HG02642 (cell line): ENCODE measurements at regions not wholly inside any gene's neighbourhood (a gene's known extent, or its start where the extent isn't known, plus 50 kb on each side); places are given as distances from the start of the nearest gene placed in this dataset.

Source experiments
- ATAC-seq: cut with Tn5 transposase; IDR thresholded peaks from one replicate; pipeline ENCODE4 v1.9.1; 2021; ENCODE audit warnings: mild to moderate bottlenecking; ENCODE audit not compliant: unreplicated experiment, poor library complexity

DNA sequence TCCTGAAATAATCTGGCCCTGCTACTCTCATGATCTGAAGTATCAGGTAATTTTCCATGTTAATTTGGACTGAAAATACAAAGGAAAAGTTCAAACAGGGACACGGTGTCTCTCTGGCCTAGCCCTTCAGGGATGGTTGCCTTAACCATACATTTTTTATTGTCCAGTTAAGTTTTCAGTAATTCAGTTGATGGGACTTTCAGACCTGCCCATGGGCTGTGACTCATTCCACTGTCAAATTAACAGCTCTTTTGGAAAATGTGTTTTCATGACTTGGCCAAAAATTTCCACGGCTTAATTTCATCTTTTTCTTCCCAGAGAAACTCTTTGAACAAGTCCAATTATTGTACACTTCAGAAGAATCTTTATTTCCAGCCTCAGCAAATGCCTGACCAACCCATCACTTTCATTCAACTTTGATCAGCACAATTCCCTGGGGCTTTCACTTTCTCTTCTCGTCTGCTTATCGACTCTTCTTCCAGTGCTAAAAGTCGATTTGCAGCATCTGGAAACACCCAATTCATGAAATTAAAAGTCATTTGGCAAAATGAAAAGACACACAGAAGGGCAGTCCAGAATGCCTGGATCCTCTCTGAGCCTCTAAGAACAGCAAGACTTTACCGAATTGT lies 293.9 kb downstream of the RAB28 start:
- ATAC-seq, result no peak

DNA sequence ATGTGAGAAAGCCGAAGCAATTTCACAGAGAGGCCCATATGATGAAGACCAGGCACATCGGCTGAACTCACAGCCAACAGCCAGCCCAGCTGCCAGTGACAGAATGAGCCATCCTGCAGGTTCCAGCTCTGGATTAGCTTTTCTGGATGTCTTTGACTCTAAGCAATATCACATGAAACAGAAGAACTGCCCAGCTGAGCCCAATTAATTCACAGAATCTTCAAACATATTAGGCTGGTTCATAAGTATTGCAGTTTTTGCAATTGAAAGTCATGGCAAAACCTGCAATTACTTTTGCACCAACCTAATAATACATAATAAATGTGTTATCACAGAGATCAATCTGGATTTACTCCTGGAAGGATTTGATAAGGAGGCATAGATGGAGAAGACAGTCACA lies 299.9 kb downstream of the RAB28 start:
- no peak for ATAC-seq

DNA sequence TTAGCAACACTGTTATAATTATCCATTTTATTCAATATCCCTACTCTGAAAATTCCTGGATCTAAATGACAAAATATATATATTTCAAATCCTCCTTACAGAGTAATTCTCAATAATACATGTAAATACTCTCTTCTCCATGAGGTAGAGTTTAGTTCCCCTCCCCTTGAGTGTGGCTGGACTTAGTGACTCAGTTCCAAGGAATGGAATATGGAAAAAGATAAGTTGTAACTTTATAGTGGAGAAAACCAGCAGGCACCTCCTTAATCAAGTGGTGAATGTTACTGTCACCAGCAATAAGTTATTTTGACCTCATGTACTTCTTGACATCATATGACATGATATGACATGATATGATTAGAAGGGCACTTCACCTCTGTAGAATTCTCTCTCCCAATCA lies 302.0 kb downstream of the RAB28 start:
- ATAC-seq, result no peak

DNA sequence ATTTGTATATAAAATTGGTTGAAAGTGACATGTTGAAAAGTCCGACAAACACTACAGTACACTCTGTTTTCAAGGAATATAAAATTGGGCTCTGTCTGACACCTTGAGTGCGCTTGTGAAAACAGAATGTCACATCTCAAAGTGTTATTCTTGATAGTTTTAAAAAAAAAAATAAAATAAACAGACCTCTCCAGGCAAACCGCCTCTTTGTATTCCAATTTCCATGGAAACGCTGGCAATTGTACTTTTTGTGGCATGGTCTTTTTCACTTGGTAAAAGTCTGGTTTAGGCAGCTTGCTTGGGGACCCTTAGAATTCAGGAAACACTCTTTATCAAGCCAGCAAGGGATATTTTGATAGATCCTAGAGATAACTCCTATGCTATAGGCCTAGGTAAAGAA lies 302.5 kb downstream of the RAB28 start:
- ATAC-seq, result no peak

DNA sequence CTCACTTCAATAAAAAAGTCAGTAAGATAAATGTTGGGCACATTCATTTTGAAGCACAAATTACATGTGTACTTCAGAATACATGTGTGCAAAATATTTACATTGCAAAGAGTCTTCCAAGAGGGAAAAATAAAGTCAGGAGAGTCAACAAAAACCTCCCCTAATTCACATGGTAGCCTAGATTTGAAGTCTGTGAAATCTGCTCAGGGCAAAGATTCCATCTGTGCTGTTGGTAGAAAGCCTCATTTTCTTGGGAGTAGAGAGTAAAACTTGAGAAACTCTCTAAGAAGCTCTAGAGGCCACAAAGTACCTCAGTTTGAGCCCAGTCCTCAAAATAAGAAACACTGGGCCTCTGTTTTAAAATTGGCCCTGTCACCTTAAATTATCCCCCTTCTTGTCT lies 303.4 kb downstream of the RAB28 start:
- no peak for ATAC-seq

DNA sequence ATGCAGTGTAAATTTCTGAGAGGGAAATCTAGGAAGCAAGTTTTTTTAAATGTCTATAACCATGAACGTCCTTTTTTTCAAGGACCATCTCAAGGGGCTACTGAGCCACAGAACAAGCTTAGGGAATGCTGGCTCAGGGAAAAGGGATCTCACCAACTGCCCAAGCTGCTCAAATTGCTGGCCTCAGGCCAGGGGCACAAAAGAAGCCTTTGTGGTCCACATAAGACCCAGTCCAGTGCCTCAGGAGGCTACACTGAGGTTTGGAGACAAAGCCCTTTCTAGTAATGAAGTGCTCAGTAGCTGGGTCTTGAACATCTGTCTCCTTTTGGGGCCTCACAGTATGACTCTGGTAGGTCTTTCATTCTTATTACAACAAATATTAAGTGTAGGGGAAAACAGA lies 305.5 kb downstream of the RAB28 start:
- ATAC-seq, result no peak

DNA sequence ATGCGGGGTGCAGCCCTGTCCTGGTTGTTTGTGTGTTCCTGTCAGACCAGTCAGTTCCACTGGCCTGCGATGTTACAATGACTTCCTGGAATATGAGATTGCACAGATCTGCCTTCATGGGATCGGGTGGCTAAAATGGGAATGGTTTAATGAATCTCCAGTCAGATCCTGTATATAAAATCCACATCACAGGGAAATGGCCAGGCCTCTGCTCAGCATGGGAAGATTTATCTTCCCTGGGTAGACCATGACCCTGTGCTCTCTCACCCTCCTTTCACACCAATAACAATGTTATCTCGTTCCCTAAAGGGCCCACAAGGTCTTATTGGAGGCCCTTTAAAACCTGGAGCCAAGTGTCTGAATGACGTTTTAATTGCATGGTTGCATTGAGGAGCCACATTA lies 307.4 kb downstream of the RAB28 start:
- no peak for ATAC-seq

DNA sequence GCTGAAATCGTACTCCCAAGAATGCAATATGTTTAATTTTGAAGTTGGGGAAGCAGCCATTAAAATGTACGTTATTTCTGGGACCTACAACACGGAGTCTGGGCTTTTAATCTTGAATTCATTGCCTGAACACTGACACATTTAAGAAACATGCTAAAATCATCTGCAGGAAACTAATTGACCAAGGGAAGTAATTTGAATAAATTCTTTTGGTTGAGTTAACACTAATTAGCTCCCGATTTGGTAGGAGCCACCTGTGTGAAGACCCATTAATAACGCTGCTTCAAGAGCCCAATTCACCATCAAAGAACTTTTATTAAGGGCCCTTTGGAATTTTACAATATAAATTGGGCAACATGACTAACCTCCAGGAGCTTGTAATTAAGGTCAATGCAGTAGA lies 309.2 kb downstream of the RAB28 start:
- no peak for ATAC-seq

DNA sequence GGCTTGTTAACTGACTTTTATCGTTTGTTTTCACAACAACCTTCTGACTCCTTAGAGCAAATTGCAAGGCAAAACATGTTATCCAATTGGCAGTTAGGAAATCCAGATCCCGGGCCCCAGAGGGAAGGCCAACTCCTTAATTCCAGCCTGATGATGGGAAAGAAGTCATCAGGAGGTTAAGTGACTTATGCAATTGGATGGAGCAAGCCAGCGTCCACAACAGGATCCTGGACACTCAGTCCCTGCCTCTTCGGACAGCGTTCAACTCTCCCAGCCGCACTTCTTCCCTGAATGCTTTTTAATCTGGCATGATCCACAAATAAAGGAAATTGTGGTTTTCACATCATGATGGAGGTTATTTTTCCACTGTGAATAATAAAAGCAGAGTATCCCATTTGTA lies 310.1 kb downstream of the RAB28 start:
- ATAC-seq, result no peak

DNA sequence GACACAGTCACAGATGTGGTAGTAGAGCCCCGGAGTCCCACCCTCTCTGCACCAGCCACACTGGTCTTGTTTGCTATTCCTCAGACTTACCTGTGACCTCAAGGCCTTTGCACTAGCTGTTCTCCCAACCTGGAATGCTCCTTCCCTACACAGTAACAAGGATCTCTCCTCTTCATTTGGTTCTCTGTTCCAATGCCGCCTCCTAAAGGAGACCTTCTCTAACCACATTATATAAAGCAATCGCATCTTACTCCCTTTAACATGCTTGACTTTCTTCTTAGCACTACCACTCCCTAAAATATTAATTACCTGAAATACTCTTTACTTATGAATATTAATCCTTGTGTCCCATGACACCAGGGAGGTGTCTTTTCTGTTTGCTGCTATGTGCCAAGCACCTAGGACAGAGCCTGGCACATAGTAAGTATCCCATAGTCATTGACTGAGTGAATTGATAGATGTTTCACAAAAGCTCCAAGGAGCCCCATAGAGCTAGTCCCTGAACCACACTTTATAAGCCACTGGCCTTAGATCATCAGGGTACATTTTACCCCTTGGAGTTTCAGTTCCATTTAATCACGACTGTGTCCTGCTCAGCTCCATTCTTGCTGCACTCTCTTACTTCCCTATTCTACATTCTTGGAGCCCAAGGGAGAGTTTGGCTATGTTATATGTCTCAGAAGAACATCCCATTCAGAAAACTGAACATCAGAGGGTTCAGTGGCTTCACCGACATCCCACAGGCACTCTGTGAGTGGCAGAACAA lies 312.7 kb downstream of the RAB28 start:
- ATAC-seq, result no peak

DNA sequence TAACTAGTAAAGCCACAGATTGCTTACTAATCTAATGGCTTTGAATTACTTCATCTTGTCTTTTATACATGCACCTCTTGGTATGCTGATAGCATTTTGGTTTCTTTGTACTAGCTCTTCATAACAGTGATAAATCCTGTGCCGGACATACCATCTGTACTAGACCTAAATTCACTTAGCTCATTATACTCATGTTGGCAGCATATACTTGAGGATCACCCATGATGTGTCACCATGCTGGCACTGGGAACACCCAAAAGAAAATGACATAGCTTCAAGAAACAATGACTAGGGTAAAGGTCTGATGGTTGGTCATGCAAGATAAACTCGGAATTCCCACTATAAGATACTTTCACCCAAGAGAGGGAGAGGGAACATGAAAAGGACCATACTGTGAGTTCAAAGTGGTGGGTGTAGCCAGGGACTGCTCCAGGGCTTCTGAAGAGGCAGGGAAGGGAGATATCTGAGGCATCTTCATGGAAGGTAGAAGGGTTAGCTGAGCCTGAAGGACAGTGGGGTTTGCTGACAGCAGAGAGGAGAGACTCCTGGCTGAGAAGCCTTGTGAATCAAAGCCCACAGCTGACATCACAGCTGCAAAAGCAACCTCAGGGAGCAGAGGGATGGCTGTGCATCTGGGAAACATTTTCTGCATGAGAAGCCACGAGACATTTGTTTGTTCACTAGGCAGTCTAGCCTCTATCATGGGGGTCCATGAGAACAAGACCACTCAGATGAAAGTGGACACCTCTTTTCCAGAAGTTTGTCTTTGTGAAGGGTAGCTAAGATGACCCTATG lies 314.2 kb downstream of the RAB28 start:
- no peak for ATAC-seq

DNA sequence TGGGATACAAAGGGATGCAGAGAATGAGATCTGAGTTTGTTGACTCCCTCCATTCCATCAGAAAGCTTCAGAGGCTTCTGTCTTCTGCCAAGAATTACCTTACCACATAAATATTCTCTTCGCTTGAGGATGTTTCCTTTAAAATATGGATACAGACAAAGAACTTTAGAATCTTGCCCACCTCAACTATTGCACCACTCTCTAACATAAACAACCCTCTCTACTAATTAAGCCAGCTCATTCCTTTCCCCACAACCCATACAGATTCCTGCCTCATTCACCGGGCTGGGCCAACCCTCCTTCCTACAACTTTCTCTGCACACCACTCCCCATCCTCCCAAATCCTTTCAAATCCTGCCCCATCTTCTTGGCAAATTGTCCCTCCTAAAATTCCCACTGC lies 315.8 kb downstream of the RAB28 start:
- no peak for ATAC-seq

DNA sequence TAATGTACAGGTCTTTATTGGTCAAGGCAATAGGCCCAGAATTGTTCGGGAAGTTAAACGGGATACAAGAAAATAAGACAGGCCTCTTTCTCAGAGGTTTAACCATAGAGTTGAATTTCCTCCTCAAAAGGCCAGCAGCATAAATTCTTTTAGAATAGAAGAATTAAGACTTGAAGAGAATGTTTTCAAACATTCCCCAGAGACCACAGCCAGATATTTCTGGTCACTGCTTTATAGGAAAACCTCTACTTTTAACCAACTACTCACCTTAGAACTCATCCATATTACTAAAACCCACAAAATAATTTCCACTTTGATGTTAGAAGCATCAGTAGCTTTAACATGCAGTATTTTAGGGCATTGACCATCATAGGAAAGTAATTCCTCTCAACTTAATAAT lies 317.9 kb downstream of the RAB28 start:
- ATAC-seq, result no peak

DNA sequence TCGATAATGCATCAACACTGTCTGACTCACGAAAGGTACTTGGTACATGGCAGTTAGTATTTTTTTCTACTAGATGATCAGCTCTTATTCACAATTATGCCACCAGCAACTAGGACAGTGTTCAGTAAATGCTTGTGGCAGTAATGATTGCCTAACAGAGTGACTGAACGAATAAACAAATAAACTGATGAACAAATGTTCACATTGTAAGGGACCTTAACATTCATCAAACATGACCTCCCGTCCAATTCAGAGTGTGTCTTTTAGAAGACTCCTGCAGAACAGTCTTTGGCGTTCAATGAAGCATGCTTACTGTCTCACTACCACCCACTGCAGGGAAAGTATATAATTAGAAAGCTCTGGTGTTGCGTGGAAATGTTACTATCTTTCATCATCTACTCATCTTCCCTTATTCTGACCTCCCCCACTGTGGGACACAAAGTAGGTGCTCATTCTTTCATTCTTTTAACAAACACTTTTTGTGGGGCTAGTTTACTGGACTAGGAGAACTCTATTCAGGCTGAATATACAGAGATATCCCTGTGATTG lies 319.3 kb downstream of the RAB28 start:
- no peak for ATAC-seq

DNA sequence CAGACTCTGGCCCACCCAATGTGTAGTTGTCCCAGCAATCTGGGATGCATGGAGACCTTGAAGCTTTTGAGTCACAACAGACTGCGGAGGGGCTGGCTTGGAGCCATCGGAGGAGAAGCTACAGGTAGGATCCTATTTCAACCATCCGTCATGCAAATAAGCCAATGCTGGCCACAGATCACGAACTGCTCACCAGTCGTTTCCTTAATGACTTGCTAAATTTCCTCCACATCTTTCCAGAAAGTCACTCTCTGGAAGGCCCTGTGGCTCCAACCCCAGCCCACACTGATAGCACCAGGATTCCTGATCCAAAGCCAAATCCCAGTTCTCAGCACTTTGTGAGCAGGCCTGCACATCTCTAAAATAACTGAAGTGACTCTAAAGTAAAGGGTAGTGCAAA lies 321.3 kb downstream of the RAB28 start:
- ATAC-seq, result no peak

DNA sequence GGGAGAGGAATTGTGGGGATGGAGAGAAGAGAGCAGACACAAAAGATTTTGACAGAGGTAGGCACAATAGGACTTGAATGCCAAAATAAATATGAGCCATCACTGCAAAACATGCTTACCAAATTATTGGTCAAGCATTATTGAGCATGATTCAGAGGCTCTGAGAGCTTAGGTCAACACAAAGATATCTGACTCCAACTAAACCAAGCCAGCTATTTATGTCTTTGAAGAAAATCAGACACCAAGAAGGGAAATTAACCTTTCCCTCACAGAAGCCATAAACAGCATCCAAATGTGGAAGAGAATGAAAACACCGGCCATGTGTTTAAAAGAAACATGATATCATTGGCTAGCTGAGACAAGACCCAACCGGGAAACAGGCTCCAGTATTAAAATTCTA lies 323.2 kb downstream of the RAB28 start:
- ATAC-seq, result no peak

DNA sequence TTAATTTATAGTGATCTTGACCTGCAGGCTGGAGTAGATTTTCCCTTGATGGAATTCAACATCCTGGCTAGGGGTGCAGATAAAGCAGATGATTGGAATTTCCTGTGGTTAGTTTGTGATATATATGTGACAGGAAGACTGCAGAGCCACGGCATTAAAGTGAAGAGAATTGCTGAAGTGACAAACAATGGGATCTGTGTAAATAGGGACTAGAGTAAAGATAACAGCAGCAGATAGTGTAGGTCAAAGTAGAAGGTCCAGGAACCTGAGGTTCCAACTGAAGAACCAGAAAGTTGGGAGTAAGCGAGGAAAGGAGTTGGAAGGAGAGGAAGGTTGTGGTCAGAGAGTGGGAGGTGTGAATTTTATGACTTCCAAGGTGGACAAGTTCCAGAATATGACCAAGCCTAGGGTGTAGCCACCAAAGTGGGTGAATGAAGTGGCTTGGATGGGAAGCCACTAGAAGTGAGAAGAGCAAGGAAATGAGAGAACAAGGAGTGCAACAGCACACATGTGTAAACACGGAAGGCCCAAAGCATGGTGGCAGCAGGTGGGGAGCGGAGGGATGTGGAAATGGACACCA lies 325.0 kb downstream of the RAB28 start:
- no peak for ATAC-seq

DNA sequence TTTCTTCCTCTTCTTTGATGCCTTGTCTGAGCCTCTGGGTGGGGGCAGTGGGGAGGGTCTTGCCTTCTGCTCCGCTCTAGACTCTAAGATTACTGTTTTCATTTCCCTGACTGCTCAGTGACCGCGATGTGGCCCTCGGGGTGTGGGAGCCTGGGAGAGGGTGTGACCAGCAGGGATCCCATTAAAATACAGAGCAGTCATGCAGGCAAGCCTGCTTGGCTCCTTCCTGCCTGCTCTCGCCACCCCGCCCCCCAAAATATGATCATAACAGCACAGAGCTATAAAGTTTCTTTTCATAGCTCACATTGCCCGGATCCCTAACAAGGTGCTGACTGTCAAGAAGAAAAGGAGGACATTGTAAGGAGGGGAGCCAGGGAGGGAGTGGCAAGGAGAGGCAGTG lies 332.9 kb downstream of the RAB28 start:
- no peak for ATAC-seq

DNA sequence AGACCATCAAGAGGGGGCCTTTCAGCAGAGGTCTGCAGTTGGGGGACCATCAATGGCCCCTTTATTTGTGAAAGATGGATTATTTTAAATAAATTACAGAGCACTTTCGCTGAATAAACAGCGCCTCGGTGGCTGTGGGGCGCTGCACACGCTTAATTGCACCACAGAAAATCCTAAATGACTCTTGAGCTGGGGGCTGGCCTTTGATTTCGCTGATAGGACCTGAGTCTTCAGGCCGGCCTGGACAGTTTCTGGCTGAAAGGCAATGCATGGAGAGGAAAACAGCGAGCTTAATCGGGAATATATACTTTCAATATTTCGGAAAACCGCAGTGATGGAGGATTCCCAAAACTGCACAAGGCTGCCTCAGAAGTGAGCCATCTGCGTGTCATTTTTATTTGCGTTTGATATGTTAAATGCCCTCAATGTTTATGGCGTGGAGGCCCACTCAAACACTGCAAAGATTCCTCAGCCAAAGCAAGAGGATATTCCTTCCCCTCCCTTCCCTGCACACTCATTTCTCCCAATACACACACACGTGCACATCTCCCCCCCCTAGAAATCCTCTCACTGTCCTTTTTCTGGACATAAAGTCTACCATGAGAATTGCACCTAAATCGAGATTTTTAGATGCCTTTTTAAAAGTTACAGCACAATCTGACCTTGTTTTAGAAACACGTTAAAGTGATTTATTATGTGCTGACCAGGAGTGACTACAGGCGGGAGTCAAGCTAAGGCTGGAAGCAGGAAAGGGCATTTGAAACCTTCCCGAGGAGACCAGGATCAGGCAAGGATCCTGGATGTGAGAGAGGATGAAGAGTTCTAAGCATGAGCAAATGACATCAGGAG lies 340.7 kb downstream of the RAB28 start:
- ATAC-seq, result no peak

DNA sequence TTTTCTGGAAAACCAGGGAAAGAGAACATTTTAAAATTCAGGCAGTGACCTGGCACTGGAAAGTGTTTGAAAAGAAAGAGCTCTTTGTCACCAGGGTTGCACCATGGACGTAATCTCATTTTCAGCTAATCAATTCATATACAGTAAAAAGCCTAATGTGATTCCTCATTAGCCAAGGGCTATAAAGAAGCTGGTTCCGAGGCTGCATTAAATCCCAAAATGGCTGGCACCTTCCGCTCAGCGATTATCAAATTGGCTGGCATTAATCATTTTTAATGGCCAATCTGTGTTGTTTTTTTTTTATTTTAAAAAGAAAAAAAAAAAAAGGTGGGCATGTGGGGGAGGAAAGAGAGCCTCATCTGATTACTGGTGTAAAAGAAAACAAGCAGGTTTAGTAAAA lies 341.4 kb downstream of the RAB28 start:
- ATAC-seq, result no peak
